ENCODE measurements at regions not wholly inside any gene's neighbourhood (a gene's known extent, or its start where the extent isn't known, plus 50 kb on each side); places are given as distances from the start of the nearest gene placed in this dataset.

DNA sequence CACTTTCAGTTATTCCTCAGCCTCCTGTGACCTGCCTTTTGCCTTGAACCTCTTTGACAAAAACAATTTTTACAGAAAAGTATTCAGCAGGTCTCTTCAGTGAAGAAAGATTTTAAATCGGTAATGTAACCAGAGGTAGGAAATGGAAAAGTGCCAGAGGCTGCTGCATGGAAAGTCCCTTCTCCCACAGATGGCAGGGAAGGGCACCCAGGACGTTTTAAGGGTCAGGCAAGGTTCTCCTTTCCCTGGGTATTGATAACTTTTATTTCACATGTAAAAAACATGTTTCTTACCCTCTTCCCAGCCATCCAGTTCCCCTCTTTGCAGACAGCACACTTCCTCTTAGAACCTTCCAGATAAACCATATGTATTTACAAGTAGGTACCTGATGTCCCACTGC, 185.6 kb downstream of the OR4M2 start:
- no peak for TF ChIP-seq POLR2A (IDR thresholded peaks at IDR 0.05)
- TF ChIP-seq, protein P1, sequence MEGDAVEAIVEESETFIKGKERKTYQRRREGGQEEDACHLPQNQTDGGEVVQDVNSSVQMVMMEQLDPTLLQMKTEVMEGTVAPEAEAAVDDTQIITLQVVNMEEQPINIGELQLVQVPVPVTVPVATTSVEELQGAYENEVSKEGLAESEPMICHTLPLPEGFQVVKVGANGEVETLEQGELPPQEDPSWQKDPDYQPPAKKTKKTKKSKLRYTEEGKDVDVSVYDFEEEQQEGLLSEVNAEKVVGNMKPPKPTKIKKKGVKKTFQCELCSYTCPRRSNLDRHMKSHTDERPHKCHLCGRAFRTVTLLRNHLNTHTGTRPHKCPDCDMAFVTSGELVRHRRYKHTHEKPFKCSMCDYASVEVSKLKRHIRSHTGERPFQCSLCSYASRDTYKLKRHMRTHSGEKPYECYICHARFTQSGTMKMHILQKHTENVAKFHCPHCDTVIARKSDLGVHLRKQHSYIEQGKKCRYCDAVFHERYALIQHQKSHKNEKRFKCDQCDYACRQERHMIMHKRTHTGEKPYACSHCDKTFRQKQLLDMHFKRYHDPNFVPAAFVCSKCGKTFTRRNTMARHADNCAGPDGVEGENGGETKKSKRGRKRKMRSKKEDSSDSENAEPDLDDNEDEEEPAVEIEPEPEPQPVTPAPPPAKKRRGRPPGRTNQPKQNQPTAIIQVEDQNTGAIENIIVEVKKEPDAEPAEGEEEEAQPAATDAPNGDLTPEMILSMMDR (IDR thresholded peaks at IDR 0.05): no peak

All from right lobe of liver (tissue), 4 donors.